Activated CD4-positive, alpha-beta T cell treated with anti-CD3 and anti-CD28 coated beads for 24 hours (primary cell): ENCODE measurements at regions not wholly inside any gene's neighbourhood (a gene's known extent, or its start where the extent isn't known, plus 50 kb on each side); places are given as distances from the start of the nearest gene placed in this dataset.
"Not testable (repeated sequence)": the region's sequence is repeated elsewhere in the genome, so short reads cannot be mapped to it uniquely, and the experiment has no call there.

ENCODE experiments used
- DNase-seq, 2 donors: peaks; one replicate each; pipeline ENCODE4 v3.0.0-alpha.2; 2020; ENCODE audit warnings: low read depth in 2 of 2

DNA sequence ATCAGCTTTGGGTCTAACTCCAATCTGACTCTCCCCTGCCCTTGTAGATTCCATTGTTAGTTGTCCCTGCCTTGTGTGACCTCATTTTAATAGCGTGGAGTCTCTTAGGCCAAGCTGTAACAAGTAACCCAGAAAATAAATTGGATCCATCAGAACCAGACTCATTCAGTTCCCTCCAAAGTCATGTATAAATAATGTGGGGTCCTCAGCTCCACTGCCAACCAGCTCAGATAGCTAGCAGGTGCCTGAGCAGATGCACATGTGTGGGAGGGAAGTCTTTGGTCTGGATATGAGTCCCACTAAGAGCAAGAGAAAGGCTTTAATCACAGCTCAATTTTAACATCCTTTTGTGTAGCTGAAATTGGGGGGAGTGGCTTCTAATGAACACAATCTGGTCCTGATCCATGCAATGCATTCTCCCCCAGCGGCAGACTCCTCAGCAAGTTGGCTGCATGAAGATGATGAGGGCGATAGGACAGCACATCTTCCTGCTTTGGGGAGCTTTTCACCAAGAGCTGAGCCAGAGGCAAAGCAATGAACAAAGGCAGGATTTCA is 151.6 kb downstream of the ABCC12 start:
- no peak for DNase-seq

DNA sequence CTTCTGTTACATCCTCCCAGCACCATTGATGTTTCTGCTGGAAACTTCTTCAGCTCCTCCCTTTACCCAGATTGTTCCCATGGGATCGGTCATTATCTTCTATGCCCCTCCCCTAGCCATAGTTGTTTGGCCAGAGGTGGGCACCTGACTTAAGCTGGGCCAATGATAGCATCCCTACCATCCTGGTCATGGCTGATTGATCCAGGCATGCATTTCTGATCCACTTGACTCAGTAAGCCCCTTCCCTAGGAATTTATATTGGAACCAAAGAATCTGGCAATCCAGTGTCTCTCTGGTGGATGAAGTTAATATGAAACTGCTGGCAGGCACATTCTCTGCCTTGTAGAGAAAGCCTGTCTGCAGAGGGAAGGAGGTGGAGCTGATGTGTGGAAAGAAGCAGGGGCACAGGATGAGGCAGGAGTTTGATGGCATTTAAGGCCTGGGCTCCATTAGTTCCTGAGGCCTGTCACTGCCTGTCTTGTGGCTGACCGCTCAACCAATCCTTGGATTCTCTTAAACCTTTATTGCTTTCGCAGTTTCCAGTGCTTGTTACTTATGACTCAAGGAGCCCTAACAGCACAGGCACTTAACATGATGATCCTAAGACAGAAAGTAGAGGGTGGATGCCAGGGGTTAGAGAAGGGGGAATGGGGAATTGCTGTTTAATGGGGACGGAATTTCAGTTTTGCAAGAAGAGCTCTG is 152.4 kb downstream of the ABCC12 start:
- DNase-seq, result no peak

DNA sequence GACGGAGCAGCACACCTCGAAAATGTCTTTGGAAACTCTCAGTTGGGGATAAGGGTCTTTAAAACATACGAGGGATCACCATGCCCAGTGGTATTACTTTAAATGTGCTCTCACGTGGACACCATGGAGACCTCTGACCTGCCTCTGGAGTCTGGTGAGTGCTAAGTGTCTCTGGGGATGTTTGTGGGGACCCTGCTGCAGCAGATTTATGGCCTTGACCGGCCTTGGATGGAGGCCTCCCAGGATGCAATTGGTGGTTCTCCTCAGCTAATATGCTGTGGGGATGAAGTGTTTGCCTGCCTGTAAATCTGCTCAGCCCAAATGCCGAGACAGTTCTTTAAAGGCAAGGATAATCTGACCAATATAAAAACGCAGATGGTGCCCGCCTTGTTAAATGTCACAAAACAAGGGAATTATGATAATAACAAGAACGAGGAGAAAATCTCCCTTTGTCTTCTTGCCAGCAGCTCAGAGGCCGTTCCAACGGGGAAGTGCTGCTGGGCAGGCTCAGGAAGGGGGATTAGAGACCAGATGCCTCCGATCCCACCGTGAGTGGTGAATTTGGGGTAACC is 154.4 kb downstream of the ABCC12 start:
- DNase-seq, result no peak

DNA sequence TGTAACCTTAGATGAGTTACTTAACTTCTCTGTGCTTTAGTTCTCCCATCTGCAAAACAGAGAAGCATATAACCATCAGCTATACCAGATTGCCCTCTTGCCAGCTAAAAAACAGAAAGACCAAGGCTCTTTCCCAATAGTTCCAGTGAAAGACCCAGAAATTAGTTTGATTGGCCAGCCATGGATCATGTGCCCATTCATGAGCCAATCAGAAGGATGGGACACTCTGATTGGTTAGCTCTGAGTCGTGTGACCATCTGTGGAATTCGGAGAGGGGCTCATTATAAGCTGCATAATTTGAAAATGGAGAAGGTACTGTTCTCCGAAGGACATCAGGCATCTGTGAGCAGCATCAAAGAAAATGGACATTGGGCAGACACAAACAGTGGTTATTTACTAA is 155.2 kb downstream of the ABCC12 start:
- DNase-seq, result no peak

DNA sequence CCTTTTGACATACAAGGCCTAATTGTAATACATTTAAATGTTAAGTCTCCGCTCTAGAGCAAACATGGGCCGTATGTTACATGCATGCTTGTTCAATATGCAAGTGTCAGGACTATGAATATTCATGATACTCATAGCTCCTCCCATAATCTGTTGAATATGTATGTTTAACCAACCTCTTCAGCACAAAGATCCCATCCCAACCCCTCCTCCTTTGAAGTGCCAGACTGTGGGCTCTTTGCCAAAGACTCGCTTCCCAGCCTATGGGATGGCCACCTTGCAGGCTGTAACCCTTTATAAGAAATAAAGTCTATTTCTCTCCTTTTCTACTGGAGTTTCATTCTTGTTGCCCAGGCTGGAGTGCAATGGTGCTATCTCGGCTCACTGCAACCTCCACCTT is 156.2 kb downstream of the ABCC12 start:
- no peak for DNase-seq

DNA sequence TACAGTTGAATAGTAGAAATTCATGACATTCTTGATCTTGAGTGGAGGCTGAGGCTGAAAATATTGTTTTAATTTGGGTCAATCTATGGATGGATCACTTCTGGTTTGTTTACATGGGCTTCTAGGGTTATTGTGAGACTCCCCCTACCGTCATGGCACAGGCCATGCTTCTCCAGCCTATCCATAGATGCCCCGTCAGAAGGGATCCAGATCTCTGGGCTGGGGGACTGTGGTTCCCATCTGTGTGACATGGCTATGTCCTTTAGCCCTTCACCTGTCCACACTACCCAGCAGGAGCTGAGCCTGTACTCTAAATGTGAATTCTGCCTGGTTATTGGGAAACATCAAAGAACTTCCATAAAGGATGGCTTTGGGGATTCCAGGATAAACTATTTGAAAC is 160.4 kb downstream of the ABCC12 start:
- no peak for DNase-seq

DNA sequence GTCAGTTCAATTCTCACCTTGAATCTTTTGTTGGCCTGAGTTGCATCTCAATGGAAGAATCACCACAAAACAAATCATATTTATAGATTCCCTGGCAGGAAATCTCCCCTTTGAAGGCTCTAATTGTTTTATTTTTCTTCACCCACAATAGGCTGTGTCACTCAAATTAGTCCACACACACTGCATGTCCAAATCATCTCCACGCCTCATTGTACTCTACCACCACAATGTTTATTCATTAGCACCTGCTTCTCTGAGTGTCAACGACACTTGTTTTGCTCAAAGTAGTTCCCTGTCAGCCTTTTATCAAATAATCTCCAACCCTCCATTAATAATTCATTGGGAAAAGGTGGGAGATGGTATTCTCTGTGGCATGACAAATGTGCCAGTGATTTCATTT is 164.3 kb downstream of the ABCC12 start:
- no peak for DNase-seq

DNA sequence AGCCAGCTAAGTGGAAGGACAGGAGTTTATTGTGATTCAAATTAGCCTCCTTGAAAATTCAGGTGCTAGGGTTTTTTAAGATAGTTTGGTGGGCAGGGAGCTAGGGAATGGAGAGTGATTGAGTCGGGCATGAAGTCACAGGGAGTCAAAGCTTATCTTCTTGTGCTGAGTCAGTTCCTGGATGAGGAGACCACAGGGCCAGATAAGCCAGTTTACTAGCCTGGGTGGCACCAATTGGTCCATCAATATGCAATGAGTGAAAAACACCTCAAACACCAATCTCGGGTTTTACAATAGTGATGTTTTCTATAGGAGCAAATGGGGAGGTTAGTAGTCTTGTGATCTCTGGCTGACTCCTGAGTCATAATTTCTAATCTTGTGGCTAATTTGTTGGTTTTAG is 165.1 kb downstream of the ABCC12 start:
- DNase-seq, result no peak

DNA sequence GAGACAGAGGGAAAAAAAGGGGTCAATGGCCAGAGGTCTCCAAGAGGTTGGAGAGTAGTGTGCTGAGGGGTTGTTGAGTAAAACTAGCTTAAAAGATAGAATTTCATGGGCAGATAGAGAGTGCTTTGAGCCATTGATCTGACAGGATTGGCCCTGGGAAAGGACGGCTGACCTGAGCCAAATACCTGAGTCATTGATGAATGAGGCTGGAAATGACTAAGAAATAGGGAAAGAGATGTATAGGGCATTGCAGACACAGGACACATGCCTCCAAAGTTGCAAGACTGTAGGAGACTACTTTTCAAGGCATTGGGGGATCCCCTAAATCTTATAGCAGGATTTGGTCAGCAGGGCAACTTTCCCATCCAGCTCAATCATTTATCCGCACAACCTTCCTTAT is 168.7 kb downstream of the ABCC12 start:
- DNase-seq, result no peak

DNA sequence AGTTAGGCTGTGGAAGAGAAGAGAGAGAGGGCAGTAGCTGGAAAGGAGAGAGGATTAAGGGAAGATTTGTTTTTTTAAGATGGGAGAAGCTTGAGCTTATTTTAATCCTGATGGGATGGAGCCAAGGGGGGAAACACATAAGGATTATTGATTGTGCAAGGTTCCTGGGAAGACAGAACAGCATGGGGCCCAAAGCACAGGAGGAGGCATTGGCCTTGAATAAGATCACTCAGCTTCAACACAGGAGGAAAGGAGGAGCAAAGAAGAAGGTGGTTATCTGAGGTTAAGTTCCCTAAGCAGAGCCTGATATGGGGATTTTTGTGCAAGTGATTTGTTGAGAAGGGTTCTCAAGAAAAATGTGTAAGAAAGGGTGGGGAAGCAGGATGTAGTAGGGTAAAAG is 169.8 kb downstream of the ABCC12 start:
- no peak for DNase-seq

DNA sequence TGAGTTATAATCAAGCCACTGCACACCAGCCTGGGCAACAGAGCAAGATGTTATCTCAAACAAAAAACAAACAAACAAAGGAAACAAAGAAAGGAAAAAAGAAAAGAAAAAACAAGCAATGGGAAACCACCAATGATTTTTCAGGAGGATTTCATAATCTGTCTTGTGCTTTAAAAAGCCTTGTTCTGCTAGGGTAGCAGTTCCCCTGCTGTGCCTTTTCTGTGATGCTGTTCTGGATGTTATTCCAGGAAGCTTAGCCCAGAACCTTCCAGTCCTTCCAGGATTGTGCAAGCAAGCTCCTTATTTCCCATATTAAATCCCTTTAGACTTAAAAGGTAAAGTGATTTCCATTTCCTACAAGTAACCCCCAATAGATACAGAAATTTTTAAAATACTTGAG is 171.1 kb downstream of the ABCC12 start:
- no peak for DNase-seq

DNA sequence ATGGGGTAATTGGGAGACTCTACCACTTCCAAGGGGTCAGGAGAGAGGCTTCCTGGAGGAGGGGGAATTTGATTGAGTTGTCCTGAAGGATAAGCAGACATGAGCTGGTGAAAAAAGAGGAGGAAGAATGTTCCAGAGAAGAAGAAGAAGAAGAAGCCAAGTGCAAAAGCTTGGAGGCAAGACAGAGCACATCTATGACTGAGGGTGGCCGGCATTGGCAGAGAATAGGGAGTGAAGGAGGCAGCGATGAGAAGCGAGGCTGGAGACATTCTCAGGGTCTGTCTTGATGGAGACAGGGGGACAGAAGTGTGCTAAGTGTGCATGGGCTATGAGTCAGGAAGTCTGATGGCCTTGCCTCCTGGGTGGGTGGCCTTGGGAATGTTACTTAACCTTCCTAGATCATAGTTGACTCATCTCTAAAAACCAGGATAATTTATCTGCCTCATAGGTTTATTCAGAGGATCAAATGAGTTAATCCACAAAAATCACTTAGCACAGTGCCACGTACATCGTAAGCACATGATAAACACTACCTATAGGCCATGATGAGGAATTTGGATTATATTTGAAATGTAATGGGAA is 171.7 kb downstream of the ABCC12 start:
- no peak for DNase-seq

DNA sequence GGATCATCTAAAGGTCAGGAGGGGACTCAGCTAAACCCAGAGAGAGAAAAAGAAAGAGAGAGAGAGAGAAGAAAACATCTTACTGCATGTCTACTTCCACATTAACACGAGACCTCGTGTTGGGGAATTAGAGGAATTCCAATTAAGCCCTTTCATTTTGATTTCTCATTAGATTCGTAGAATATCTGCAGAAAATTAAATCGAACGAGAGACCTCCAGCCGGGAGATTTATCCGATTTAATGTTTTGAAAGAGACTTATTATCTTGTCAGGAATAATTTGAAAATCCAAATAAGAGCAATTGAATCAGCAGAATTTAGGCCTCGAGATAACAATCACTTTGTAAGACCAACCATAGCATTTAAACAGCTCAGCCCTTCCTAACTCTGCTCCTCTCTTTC is 175.6 kb downstream of the ABCC12 start:
- no peak for DNase-seq

DNA sequence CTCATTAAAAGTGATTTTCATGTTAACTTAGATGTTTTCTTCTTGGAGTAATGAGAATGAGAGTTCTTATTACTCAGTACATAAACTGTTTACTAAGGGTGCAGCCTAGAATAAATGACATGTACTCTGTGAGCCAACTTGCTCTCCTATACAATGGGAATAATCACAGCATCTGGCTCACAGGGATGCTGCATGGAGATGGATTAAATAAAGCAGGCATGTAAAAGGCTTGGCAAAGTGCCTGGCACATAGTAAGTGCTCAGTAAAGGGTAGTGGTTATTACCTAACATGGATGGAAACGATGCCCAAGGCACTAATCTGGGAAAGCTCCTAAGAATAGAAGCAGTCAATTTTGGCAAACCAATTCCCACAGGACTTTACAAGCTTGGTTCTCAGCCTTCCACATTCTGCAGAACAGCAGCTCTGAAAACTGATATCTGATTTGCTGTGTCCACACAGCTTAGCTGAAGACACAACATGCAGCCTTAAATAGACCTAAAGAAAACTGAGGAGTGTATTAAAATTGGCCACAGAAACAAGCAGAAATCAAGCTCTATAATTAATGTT is 176.1 kb downstream of the ABCC12 start:
- DNase-seq, result no peak

DNA sequence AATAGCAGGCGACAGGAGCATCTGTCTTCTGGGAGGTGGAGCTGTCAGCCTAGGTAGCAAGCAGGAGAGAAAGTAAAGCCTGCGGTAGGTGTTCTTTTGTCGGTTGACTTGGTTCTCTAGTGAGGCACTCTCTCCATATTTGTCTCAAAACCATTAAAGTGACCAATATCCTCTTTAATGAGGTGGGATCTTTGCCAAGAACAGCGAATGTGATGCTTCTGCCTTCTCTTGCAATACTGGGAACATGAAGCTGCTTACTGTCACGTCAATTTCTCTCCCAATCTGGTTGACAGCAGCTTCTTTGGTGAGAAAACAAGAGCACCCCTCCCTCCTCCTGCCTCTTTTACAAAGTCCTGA is 176.7 kb downstream of the ABCC12 start:
- no peak for DNase-seq

DNA sequence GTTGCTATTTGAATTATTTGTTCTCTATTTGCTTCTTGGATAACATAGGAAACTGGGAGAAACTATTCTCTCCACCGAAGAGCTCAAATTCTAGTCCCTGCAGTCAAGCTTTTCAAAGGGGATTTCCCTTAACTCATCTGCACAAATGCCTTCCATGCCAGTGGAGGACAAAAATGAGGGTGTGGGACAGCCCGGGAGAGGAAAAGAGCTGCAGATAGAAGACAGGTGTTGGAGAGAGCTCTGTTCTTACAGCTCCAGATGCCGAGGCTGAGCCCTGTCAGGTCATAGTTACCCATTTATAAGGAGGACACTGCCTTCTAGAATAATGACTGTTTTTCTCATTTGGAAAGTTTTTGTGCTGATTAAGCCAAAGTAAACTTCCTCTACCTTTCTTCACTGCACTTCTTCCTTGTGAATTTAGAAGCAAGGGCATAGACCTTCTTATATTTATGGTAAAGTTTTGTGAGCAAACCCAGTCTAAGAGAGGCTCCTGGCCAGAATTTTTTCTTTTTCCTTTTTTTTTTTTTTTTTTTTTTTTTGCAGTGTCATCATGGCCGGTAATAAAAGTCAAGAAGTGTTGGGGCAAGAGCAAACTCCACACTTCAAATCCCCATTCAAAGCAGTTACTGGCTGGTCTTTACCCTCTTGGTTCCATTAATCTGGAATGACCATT is 177.2 kb downstream of the ABCC12 start:
- DNase-seq, result no peak

DNA sequence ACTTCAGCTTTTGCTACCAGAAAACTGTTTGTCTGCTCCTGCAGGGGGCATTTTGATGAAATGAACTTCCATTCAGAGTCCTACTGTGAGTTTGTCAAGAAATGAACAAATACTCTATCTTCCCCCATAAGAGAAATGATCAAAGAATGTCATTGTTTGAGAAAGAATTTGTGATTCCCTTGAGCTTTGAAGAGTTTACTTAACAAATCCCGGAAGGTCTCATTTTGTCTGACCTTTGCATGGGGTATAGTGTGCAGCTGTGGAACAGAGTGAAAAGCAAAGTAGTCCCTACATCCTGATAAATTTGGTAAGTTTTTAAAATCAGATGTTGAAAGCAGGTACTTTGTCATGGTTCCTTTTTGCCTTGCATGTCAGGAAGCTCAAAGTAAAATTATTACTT is 178.0 kb downstream of the ABCC12 start:
- DNase-seq, result no peak

DNA sequence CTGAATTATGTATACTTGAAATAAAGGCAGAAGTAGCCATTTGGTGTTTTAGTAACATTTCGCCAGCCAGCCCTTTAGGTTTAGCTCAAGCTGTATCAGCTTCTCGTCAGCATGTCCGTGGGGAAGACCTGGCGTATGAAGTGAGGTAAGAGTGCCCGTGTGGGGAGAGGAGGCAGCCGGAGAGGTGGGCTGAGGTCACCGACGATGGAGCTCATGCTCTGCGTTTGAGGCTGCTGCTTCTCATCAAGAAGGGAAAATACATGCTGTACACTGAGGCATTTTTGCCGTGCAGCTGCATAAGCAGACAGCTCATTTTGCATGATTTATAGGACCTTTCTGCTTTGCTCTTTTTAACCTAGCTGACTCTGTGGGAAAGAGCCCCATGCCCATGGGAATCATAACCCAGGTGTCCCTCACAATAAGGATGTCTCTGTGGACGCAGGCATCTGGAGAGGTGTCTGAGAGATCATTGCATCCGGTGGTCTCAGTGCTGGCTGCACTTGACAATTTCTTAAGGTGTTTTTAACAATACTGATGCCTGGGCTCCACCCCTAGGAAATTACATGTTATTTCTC is 179.1 kb downstream of the ABCC12 start:
- no peak for DNase-seq

DNA sequence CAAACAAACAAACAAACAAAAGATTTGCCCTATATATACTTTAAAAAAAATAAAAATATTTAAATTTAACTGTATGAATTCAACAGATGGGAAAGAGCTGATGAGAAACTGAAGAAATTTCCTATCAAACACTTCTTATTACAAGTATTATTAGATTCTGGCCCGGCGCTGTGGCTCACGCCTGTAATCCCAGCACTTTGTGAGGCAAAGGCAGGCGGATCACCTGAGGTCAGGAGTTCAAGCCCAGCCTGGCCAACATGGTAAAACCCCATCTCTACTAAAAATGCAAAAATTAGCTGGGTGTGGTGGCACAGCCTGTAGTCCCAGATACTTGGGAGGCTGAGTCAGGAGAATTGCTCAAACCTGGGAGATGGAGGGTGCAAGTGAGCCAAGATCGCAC is 180.8 kb downstream of the ABCC12 start:
- not testable (repeated sequence) for DNase-seq

DNA sequence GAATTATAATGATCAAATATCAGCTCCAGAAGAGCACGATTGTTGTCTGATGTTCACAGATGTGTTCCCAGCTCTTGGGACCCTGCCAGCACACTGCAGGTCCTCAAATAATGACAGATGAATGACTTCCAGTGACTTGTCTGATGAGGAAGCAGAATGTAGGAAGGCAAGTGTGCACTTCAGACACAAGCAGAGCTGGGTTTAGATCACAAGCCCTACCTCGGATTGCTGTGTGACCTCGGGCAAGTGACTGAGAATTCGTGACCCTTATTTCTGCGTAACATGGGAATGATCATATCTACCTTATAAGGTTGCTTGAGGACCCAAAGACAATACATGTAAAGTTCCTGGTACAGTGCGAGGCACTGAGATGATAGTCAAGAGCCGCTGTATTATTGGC is 182.2 kb downstream of the ABCC12 start:
- no peak for DNase-seq

DNA sequence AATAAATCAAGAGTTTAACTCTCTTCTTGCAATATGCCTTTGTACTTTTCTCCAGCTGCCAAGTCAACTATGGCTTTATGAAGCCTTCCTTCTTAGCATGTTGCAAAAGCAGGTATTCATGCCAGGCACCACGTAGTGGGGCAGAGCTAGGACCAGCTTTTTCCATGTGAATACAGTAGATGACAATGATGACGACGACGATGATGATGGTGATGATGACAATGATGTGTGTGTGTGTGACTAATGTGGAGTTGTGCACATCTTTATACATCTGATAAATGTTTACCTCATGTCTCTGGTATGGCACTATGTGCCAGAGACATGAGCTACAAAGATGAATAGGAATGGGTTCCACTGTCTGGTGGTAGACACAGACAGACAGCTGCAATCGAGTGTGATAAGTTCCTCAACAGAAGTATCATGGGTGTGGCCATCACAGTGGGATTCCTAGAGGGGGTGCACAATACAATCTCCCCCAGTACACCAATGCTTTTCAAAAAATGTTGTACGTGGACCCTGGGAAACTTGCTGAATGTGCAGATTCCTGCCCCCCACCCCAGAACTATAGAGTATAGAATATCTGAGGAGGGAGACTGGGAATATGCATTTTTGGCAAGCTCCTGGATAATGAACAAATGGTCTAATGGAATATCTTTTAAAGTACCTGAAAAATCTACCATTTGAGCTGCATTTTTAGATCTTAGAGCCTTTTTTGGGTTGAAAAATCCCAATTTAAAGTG is 183.4 kb downstream of the ABCC12 start:
- no peak for DNase-seq
